KBM-7 (cell line): ENCODE measurements at regions not wholly inside any gene's neighbourhood (a gene's known extent, or its start where the extent isn't known, plus 50 kb on each side); places are given as distances from the start of the nearest gene placed in this dataset.

Experiments
- DNase-seq: peaks from one replicate; pipeline ENCODE4 v3.0.0-alpha.2; 2015
- in situ Hi-C: fragments of 300-500 bp; cut with MboI; formaldehyde crosslinking; loops from 2 replicates; pipeline ENCODE4 v1.14.3; 2020; ENCODE audit warnings: low sequenced_read_pairs, low pct_unique_long_range_greater_than_20kb, mixed read lengths

DNA sequence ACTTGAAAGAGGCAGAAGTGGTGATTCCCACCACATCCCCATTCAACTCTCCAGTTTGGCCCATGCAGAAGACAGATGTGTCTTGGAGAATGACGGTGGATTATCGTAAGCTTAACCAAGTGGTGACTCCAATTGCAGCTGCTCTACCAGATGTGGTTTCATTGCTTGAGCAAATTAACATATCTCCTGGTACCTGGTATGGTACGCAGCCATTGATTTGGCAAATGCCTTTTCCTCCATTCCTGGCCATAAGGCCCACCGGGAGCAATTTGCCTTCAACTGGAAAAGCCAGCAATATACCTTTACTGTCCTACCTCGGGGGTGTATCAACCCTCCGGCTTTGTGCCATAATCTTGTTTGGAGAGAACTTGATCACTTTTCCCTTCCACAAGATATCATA lies 411.5 kb upstream of the SMIM21 start:
- no peak for DNase-seq
- in situ Hi-C loops: no loop called here

- in situ Hi-C loops: no loop called here
- no peak for DNase-seq
Measured at GRCh38 chr18:75837316-75837715, 409.8 kb upstream of the SMIM21 start.

GRCh38 chr18:75836516-75836915 lies 409.0 kb upstream of the SMIM21 start:
- in situ Hi-C loops: no loop called here

GRCh38 chr18:75831960-75832359 lies 404.5 kb upstream of the SMIM21 start:
- DNase-seq: no peak
- in situ Hi-C loops: no loop called here

More at GRCh38 chr18:75836516-75836915, 409.0 kb upstream of the SMIM21 start:
- no peak for DNase-seq

DNA sequence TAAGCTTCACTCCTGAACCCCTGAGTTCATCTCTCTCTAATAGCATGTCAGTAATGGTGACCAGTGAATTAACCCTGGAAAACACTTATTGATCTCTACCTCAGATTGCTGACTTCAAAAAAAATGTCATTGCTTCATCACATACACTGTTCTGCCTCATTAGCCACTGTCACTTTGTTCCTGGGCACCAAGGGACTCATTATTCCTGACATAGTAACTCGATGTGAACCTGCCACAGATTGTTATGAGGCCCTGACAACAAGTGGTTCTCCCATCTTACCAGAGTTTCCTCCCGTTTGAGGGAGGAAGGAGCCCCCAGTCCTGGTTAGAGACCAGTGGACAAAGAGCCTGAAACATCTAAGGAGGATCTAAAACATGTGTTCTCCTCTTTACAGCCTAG lies 403.3 kb upstream of the SMIM21 start:
- in situ Hi-C loops: no loop called here
- no peak for DNase-seq

GRCh38 chr18:75829091-75829490 lies 401.6 kb upstream of the SMIM21 start:
- in situ Hi-C loops: no loop called here
- DNase-seq: no peak

GRCh38 chr18:75828379-75828778 lies 400.9 kb upstream of the SMIM21 start:
- DNase-seq: no peak
- in situ Hi-C loops: no loop called here

- in situ Hi-C loops: no loop called here
- DNase-seq: no peak
Measured at GRCh38 chr18:75827751-75828287, 400.3 kb upstream of the SMIM21 start.

GRCh38 chr18:75824661-75825060 lies 397.2 kb upstream of the SMIM21 start:
- DNase-seq: no peak
- in situ Hi-C loops: no loop called here

DNA sequence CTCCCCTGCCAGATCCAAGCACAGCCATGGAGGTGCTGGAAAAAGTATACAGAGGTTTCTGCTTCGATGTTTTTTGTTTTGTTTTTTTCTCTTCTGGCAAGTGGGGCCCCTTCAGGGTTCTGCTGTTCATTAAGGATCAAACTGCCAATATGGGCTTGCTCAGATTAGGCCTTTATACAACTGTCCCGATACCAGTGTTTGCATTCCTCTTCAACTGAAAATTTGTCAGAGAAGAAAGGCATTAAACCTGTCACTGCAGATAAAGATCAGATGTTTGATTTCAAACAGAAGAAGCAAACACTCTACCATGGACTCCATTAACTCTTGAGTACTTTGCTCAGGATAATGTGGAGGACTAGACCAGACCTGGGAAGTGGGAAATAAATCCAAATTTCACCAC lies 396.0 kb upstream of the SMIM21 start:
- DNase-seq: no peak

GRCh38 chr18:75818383-75818782 lies 390.9 kb upstream of the SMIM21 start:
- in situ Hi-C loops: no loop called here
- DNase-seq: no peak

More for the DNA sequence above, 396.0 kb upstream of the SMIM21 start:
- in situ Hi-C loops: no loop called here

GRCh38 chr18:75815767-75816166 lies 388.3 kb upstream of the SMIM21 start:
- in situ Hi-C loops: no loop called here
- DNase-seq: no peak

DNA sequence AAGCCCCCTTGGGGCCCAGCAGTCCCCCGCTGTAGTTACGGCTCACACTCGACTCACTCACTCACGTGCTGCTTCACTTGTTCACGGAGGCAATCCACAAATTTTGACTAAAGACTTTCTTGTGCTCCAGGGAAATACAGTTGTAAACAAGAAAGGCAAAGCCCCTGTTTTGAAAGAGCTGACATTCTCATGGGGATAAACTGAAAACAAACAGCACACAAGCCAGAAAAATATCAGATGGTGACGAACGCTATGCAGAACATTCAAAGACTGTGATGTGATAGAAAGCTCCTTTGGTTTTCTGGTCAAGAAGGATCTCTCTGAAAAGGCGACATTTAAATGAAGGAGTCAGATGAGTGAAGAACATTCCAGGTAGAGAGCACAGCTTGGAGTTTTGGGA lies 385.3 kb upstream of the SMIM21 start:
- DNase-seq: no peak
- in situ Hi-C loops: no loop called here

DNA sequence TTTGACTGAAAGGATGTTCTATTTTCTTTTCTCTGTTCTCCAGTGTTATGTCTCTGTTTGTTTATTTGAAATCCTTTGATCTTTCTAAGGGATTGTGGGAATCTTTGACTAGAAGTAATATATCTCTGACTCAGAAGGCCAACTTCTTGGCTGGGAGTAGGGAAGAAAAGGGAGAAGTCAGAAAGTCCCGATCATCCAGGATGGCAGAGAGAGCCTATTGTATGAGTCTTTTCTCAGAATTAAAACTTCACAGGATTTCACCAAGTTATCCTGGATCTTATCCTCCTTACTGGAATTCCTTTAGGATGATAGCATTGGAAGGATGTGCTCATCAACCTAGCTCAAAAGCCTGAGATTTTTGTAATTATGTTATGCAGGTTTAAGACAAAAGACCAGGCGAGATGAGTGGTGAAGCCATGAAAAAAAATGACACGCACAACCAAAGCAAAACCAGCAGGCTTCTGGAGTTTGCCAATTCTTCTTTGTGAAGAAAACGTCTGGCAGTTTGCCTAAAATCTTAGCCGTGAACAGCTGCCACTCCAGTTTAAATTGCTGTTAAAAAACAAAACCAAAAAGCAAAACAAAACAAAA lies 383.6 kb upstream of the SMIM21 start:
- in situ Hi-C loops: no loop called here

DNA sequence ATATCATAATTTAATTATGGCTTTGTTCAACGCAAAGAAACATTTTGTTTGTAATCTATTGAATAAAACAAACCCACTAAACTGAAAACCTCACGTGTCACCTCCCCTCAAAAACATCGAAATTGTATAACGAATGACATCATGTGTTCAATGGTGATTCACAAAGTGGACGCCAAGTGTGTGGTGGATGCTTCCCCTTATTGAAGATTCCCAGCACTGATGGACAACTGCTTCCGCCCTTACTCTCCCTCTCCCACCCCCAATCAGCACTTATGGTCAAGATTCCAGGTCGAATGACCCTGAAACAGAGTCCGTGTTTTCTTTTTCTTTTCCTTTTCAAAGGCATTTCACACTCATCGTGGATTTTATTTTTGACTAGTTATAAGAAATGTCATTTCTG lies 383.0 kb upstream of the SMIM21 start:
- in situ Hi-C loops: no loop called here

More for the DNA sequence above, 383.6 kb upstream of the SMIM21 start:
- DNase-seq: no peak

DNA sequence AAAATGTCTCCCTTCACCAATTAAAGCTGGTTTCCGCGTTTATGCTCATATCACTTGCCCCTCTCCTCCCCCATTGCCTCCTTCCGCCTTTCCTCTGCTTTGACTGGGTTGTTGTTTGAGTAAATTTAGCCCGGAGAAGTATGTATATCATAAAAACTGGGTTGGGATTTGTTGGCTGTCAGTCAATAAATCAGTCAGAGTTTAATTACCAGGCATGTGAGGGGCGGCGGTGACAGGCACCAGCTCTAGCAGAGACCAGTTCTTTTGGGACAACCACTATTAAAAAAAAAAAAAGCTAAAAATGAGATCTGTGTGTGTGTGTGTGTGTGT lies 382.4 kb upstream of the SMIM21 start:
- in situ Hi-C loops: no loop called here
- DNase-seq: no peak

More for the DNA sequence above, 383.0 kb upstream of the SMIM21 start:
- DNase-seq: no peak

DNA sequence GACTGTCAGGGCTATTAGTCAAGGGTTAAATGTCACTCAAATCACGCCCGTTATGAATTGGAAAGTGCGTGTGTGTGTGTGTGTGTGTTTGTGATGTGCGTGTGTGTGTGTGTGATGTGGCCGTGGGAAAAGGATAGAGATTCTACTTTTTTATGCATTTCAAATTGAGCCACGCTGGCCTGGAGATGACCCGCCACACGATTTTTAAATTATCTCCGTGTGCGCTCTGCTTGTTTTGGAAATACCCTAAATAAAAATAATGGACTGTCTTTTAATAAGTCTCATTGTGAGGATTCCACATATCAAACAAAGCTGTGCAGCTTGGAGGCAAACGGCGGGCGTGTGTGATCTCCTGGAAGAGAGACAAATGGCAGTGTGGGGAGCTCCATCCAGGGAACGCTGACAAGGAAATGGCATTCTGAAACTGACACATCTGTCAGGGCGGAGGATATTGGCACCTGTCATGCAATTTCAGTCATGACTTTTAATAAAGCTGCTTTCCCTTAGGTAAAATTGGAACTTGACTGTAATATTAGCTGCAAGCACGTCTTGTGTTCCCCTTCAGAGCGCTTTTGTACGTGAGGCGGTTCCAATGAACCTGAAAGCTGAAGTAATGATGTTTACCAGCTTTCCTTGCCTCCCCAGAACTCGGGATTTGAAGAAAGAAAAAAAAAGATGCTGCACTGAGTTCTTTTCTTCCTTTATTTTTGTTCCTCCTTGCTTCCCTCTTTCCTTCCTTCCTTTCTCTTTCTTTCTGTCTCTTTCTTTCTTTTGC lies 381.8 kb upstream of the SMIM21 start:
- in situ Hi-C loops: no loop called here
- no peak for DNase-seq

DNA sequence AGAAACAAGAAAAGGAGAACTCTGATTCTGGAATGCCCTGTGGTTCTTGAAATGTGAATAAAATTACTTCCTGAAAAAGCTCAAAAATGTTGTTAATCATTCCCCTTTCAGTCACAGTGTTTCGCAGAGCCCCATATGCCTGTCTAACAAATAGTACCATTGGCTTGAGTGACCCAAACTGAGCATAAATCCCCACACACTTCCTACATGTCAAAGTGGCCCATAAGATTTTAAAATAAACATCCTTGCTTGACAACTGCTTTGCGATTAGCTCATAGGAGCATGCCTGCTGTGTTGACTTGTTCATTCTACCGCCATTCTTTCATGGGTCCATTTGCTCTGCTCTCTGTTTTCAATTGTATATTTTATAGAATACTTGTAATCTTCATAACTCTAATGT lies 377.8 kb upstream of the SMIM21 start:
- no peak for DNase-seq
- in situ Hi-C loops: no loop called here

- in situ Hi-C loops: no loop called here
- no peak for DNase-seq
Measured at GRCh38 chr18:75802681-75803080, 375.2 kb upstream of the SMIM21 start.

DNA sequence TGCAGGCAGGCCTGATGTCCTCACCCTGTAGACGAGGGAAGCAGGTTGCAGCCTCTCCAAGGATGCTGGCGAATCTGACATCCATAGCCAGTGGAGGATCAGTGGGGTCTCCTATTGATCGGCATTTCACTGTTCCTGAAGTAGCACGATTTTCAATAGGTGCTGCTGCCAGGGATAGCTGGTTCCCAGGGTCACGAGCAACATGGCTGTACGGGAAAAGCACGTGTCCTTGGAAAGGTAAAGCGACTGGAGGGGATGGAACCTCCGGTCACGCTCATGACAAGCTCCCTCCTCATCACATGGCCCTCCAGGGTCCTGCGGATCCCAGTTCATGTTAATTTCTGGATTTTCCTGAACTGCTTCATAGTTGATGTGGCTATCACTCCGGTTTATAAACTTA lies 373.7 kb upstream of the SMIM21 start:
- in situ Hi-C loops: no loop called here
- DNase-seq: no peak

DNA sequence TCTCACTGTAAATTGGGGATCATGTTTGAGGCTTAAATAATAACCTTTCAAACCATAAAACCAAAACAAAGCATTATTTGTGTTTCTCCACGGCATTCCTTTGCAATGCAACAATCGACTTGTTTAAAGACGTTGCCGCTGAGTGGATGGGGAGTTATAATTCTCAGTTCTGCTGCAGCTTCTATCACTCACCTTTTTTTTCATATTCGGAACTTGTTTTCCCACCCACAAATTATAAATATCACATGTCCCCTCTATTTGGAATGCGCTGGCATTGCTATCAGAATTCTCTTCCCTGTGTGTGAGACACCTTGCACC lies 372.8 kb upstream of the SMIM21 start:
- in situ Hi-C loops: no loop called here
- DNase-seq: no peak
